Epidermal melanocyte (primary cell): ENCODE measurements at regions not wholly inside any gene's neighbourhood (a gene's known extent, or its start where the extent isn't known, plus 50 kb on each side); places are given as distances from the start of the nearest gene placed in this dataset.

Experiments
- DNase-seq: peaks from one replicate; pipeline ENCODE4 v3.0.0; 2011; ENCODE audit warnings: low spot score; ENCODE audit not compliant: insufficient read length

DNA sequence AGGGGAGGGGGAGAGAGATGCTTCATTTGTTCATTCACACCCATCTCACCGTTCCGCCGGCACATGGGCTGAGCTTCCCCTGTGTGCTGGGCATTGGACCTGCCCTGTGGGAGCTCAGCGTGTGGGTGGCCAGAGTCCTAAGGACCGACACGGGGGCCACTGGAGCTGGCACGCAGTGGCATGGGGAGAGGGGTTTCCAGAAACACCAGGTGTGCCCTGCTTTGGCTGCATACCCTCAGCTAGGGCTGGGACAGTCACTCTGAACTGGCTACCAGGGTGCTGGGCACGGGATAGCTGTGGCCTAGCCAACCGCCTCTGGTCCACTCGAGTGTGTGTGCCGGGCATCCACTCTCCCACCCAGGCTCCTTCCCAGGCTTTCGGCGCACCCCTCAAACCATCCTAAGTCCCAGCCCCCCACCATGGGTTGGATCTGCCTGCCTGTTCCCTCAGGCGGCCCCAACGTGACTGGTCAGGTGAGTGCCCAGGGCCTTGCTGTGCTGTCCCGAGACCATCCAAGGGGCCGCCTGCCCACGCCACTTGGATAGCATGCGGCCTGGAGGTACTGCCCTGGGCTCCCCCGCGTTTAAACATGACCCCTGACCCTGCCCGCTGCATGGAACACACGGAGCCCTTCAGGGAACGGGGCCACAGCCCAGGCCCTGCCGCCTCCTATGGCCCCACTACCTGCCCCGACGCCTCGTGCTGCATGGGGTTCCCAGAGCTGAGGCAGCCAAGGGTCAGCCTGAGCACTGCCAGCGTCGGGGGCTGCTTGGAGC is 51.6 kb upstream of the LINC01488 start:
- DNase-seq = no peak

GRCh38 chr11:69430566-69430965 is 50.9 kb upstream of the LINC01488 start:
- DNase-seq = no peak

DNA sequence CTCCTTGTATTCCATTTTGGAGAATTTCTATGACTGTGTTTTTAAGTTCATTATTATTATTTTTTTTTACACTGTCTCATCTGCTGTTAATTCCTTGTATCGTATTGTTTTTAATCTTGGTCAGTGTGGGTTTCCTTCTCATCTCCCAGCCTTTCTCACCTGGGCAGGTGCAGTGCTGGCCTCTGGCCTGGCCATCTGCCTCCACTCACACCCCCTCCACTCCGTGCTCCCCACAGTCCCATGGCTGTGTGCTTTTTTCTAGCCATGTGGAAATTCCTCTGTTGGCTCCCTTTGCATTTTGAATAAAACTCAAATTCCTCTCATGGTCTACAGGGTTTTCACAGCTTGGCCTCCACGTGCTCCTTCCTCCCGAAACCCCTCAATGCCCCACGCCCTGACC is 50.3 kb upstream of the LINC01488 start:
- DNase-seq = no peak
